Calu3 (cell line): ENCODE measurements at regions not wholly inside any gene's neighbourhood (a gene's known extent, or its start where the extent isn't known, plus 50 kb on each side); places are given as distances from the start of the nearest gene placed in this dataset.

Source experiments
- BruUV-seq: library from RNA; stranded (reverse); fragments of 400-500 nt; replicated peaks from 2 replicates; lab custom pipeline; 2021; lab: Mats Ljungman, UMichigan
- CTCF ChIA-PET: fragments of 300-600 bp; sonication (Branson Sonifier 250); formaldehyde crosslinking; loops from one replicate; lab custom pipeline; 2022; ENCODE audit warnings: antibody characterized with exemption; lab: Charles Lee
- DNase-seq: peaks from one replicate; pipeline ENCODE4 v3.0.0; 2022
- H3K27ac Mint-ChIP-seq: one replicate; pipeline ENCODE4 v1.8.0; 2022; ENCODE audit warnings: mixed read lengths; ENCODE audit not compliant: unreplicated experiment
- H3K27me3 Mint-ChIP-seq: one replicate; pipeline ENCODE4 v1.8.0; 2022; ENCODE audit warnings: mixed read lengths; ENCODE audit not compliant: unreplicated experiment
- H3K36me3 Mint-ChIP-seq: one replicate; pipeline ENCODE4 v1.8.0; 2022; ENCODE audit warnings: mild to moderate bottlenecking, moderate library complexity, mixed read lengths; ENCODE audit not compliant: insufficient read depth, unreplicated experiment
- H3K4me1 Mint-ChIP-seq: one replicate; pipeline ENCODE4 v1.8.0; 2022; ENCODE audit warnings: mild to moderate bottlenecking, low read depth, mixed read lengths; ENCODE audit not compliant: unreplicated experiment
- H3K4me3 Mint-ChIP-seq: one replicate; pipeline ENCODE4 v1.8.0; 2022; ENCODE audit warnings: mild to moderate bottlenecking, low read depth, moderate library complexity, mixed read lengths; ENCODE audit not compliant: unreplicated experiment
- H3K9me3 Mint-ChIP-seq: one replicate; pipeline ENCODE4 v1.8.0; 2022; ENCODE audit warnings: low read depth, mixed read lengths; ENCODE audit not compliant: unreplicated experiment
- CTCF ChIP-seq: fragments of 200-600 bp; IDR thresholded peaks from one replicate; pipeline ENCODE4 v1.8.0; 2022; ENCODE audit warnings: antibody characterized with exemption; ENCODE audit not compliant: unreplicated experiment
- intact Hi-C: fragments of 100-400 bp; cut with micrococcal nuclease; formaldehyde crosslinking; loops from one replicate; pipeline ENCODE4 v1.10.0; 2022; ENCODE audit not compliant: unreplicated experiment

- Mint-ChIP-seq H3K4me3 (no peak overlapping the region), H3K9me3 (no peaks in the 10 kb centered on the region), H3K27ac (no peak overlapping the region), H3K36me3 (no peaks in the 10 kb centered on the region), H3K4me1 (peaks cover 9% of the 10 kb centered on the region), H3K27me3 (no peaks in the 10 kb centered on the region)
- TF ChIP-seq CTCF: no peak
- BruUV-seq: no TSS peak
- DNase-seq: no peak
- intact Hi-C loops: no loop called here
- CTCF ChIA-PET: interaction anchor here (0.6 kb wide), 1 partner anchor 108 kb away, joined by 5 read pairs; no protein-coding TSS in a partner anchor
Observed at GRCh38 chr2:120892271-120892966, 156.8 kb downstream of the GLI2 start.

- no TSS peak for BruUV-seq
- CTCF ChIA-PET: interaction anchor here (0.6 to 0.7 kb wide), 2 partner anchors 21 to 379 kb away, joined by 5 to 10 read pairs; no protein-coding TSS in a partner anchor
- TF ChIP-seq CTCF: no peak
- no peaks in the 10 kb centered on the region for H3K36me3 Mint-ChIP-seq
- DNase-seq: no peak
- H3K4me1 Mint-ChIP-seq: peaks cover 14% of the 10 kb centered on the region
- intact Hi-C loops: no loop called here
- H3K4me3 Mint-ChIP-seq: no peak overlapping the region
- no peaks in the 10 kb centered on the region for H3K9me3 Mint-ChIP-seq
- no peaks in the 10 kb centered on the region for H3K27me3 Mint-ChIP-seq
- no peak overlapping the region for H3K27ac Mint-ChIP-seq
Observed at GRCh38 chr2:120892967-120893667, 157.4 kb downstream of the GLI2 start.

GRCh38 chr2:120893811-120894584, 158.3 kb downstream of the GLI2 start:
- Mint-ChIP-seq H3K9me3 (no peaks in the 10 kb centered on the region), H3K27me3 (no peaks in the 10 kb centered on the region), H3K4me3 (no peak overlapping the region), H3K4me1 (peaks cover 14% of the 10 kb centered on the region), H3K36me3 (no peaks in the 10 kb centered on the region), H3K27ac (no peak overlapping the region)
- no peak for DNase-seq
- BruUV-seq: no TSS peak
- TF ChIP-seq CTCF: no peak
- CTCF ChIA-PET: interaction anchor here (0.6 to 0.7 kb wide), 3 partner anchors 20 to 380 kb away, joined by 5 to 10 read pairs (median 6); no protein-coding TSS in a partner anchor
- intact Hi-C loops: no loop called here

- H3K27ac Mint-ChIP-seq: no peak overlapping the region
Observed at GRCh38 chr2:120894966-120895365, 159.3 kb downstream of the GLI2 start.

More at GRCh38 chr2:120894966-120895365, 159.3 kb downstream of the GLI2 start:
- Mint-ChIP-seq H3K27me3 (no peaks in the 10 kb centered on the region), H3K9me3 (no peaks in the 10 kb centered on the region), H3K36me3 (no peaks in the 10 kb centered on the region), H3K4me3 (no peak overlapping the region), H3K4me1 (peaks cover 14% of the 10 kb centered on the region)
- no TSS peak for BruUV-seq
- DNase-seq: no peak
- TF ChIP-seq CTCF: no peak
- CTCF ChIA-PET: interaction anchor here (0.7 kb wide), 1 partner anchor 237 kb away, joined by 6 read pairs; no protein-coding TSS in a partner anchor
- intact Hi-C loops: no loop called here
